IMR-90 (cell line): ENCODE measurements at regions not wholly inside any gene's neighbourhood (a gene's known extent, or its start where the extent isn't known, plus 50 kb on each side); places are given as distances from the start of the nearest gene placed in this dataset.

Experiments
- ATAC-seq: fragments of 200-7000 bp; cut with Tn5 transposase; 2 replicates; pipeline ENCODE4 v1.9.1; 2020; ENCODE audit warnings: low read depth, mild to moderate bottlenecking, moderate library complexity
- BruUV-seq: library from RNA; stranded (reverse); fragments of 400-500 nt; replicated peaks from 2 replicates; lab custom pipeline; 2021; lab: Mats Ljungman, UMichigan
- CTCF ChIA-PET: fragments of 300-600 bp; formaldehyde crosslinking; extraction: SDS; loops from one replicate; lab custom pipeline; 2021; ENCODE audit warnings: antibody characterized with exemption; lab: Yijun Ruan, JAX
- POLR2A ChIA-PET: fragments of 300-600 bp; sonication (Branson Sonifier 250); formaldehyde crosslinking; loops from one replicate; lab custom pipeline; 2022; ENCODE audit warnings: antibody characterized with exemption; ENCODE audit not compliant: unreplicated experiment; lab: Charles Lee
- DNase-seq: peaks from one replicate; pipeline ENCODE4 v3.0.0; 2013
- H2AFZ ChIP-seq: replicated peaks from 2 replicates; pipeline ENCODE3; 2013; ENCODE audit warnings: low read length, mild to moderate bottlenecking; ENCODE audit not compliant: poor library complexity
- H2AK5ac ChIP-seq: 2 replicates; pipeline ENCODE4 v1.6.1; 2013; ENCODE audit warnings: low read depth, low read length, inconsistent platforms
- H2AK9ac ChIP-seq: replicated peaks from 2 replicates; pipeline ENCODE3; 2013; ENCODE audit warnings: mild to moderate bottlenecking, low read depth, low read length, moderate library complexity; ENCODE audit not compliant: poor library complexity
- H2BK120ac ChIP-seq: 2 replicates; pipeline ENCODE4 v1.6.1; 2013; ENCODE audit warnings: low read depth, low read length, inconsistent platforms
- H2BK15ac ChIP-seq: 3 replicates; pipeline ENCODE4 v1.6.1; 2013; ENCODE audit warnings: low read depth, low read length, inconsistent platforms
- H2BK20ac ChIP-seq: 2 replicates; pipeline ENCODE4 v1.6.1; 2013; ENCODE audit warnings: low read depth, mild to moderate bottlenecking, inconsistent platforms, low read length, moderate library complexity
- H2BK5ac ChIP-seq: 2 replicates; pipeline ENCODE4 v1.6.1; 2013; ENCODE audit warnings: mild to moderate bottlenecking, low read depth, low read length, inconsistent platforms; ENCODE audit not compliant: poor library complexity, severe bottlenecking
- H3K14ac ChIP-seq: replicated peaks from 2 replicates; pipeline ENCODE4 v1.6.1; 2013; ENCODE audit warnings: low read depth, low read length, inconsistent platforms
- H3K18ac ChIP-seq: 2 replicates; pipeline ENCODE4 v1.6.1; 2013; ENCODE audit warnings: low read depth, low read length, control low read depth
- H3K23ac ChIP-seq: 2 replicates; pipeline ENCODE4 v1.6.1; 2013; ENCODE audit warnings: low read depth, low read length, inconsistent platforms
- H3K27ac ChIP-seq: 2 replicates; pipeline ENCODE4 v1.5.1; 2013; ENCODE audit warnings: mild to moderate bottlenecking, control low read depth, low read length; ENCODE audit not compliant: insufficient read depth
- H3K27me3 ChIP-seq: 2 replicates; pipeline ENCODE4 v1.6.1; 2013; ENCODE audit warnings: low read length; ENCODE audit not compliant: control insufficient read depth, insufficient read depth
- H3K36me3 ChIP-seq: 2 replicates; pipeline ENCODE4 v1.6.1; 2013; ENCODE audit warnings: low read length, mixed read lengths; ENCODE audit not compliant: control insufficient read depth, insufficient read depth
- H3K4ac ChIP-seq: 2 replicates; pipeline ENCODE4 v1.6.1; 2013; ENCODE audit warnings: low read depth, low read length, inconsistent platforms
- H3K4me1 ChIP-seq: 2 replicates; pipeline ENCODE4 v1.6.1; 2013; ENCODE audit warnings: low read length, mixed read lengths; ENCODE audit not compliant: control insufficient read depth, insufficient read depth
- H3K4me2 ChIP-seq: 2 replicates; pipeline ENCODE4 v1.6.1; 2013; ENCODE audit warnings: low read depth, mild to moderate bottlenecking, control low read depth, low read length, moderate library complexity
- H3K4me3 ChIP-seq: 2 replicates; pipeline ENCODE4 v1.5.1; 2013; ENCODE audit warnings: low read depth, mild to moderate bottlenecking, control low read depth, low read length, moderate library complexity; ENCODE audit not compliant: insufficient read depth
- H3K56ac ChIP-seq: 2 replicates; pipeline ENCODE4 v1.6.1; 2013; ENCODE audit warnings: low read length, inconsistent platforms; ENCODE audit not compliant: insufficient read depth; ENCODE audit errors: extremely low read depth
- H3K79me1 ChIP-seq, 2 experiments: 2 replicates each; pipeline ENCODE4 v1.6.1; 2013; ENCODE audit warnings: low read length in 2 of 2, inconsistent platforms in 1 of 2, low read depth in 1 of 2
- H3K9ac ChIP-seq: 2 replicates; pipeline ENCODE4 v1.6.1; 2013; ENCODE audit warnings: low read depth, low read length, control low read depth
- H3K9me1 ChIP-seq: 2 replicates; pipeline ENCODE4 v1.6.1; 2013; ENCODE audit warnings: low read length, inconsistent platforms; ENCODE audit not compliant: insufficient read depth
- H3K9me3 ChIP-seq: 2 replicates; pipeline ENCODE4 v1.6.1; 2013; ENCODE audit warnings: low read length; ENCODE audit not compliant: control insufficient read depth, insufficient read depth
- H4K20me1 ChIP-seq: 2 replicates; pipeline ENCODE4 v1.6.1; 2013; ENCODE audit warnings: low read length, inconsistent platforms; ENCODE audit not compliant: insufficient read depth
- H4K5ac ChIP-seq: 2 replicates; pipeline ENCODE4 v1.6.1; 2013; ENCODE audit warnings: mild to moderate bottlenecking, low read depth, low read length, control low read depth
- H4K8ac ChIP-seq, 2 experiments: 2 replicates each; pipeline ENCODE4 v1.6.1; 2013; ENCODE audit warnings: low read depth in 2 of 2, low read length in 2 of 2, control low read depth in 1 of 2, inconsistent platforms in 1 of 2
- H4K91ac ChIP-seq: 2 replicates; pipeline ENCODE4 v1.6.1; 2013; ENCODE audit warnings: low read depth, low read length, inconsistent platforms; ENCODE audit not compliant: insufficient read depth
- BHLHE40 ChIP-seq: fragments of 150-350 bp; IDR thresholded peaks from 2 replicates; pipeline ENCODE4 v1.6.1; 2016; ENCODE audit warnings: mild to moderate bottlenecking, low read depth, low read length
- CEBPB ChIP-seq: IDR thresholded peaks from 2 replicates; pipeline ENCODE4 v1.6.1; 2012; ENCODE audit warnings: low read depth, low read length, improper control_type of control experiment
- CHD1 ChIP-seq: IDR thresholded peaks from 2 replicates; pipeline ENCODE4 v1.6.1; 2012; ENCODE audit warnings: low read depth, low read length, improper control_type of control experiment
- CTCF ChIP-seq: conservative IDR thresholded peaks from 2 replicates; pipeline ENCODE4 v1.5.1; 2012; ENCODE audit warnings: mild to moderate bottlenecking, low read depth, low read length, improper control_type of control experiment
- ELK1 ChIP-seq: fragments of 150-350 bp; IDR thresholded peaks from 2 replicates; pipeline ENCODE4 v1.6.1; 2016; ENCODE audit warnings: low read depth, mild to moderate bottlenecking, low read length, moderate library complexity, borderline replicate concordance
- FOS ChIP-seq: fragments of 150-350 bp; IDR thresholded peaks from 2 replicates; pipeline ENCODE4 v1.6.1; 2016; ENCODE audit warnings: low read depth, low read length
- MAFK ChIP-seq: IDR thresholded peaks from 2 replicates; pipeline ENCODE4 v1.6.1; 2012; ENCODE audit warnings: low read depth, low read length, improper control_type of control experiment
- MAZ ChIP-seq: IDR thresholded peaks from 2 replicates; pipeline ENCODE4 v1.6.1; 2012; ENCODE audit warnings: low read depth, mild to moderate bottlenecking, low read length, improper control_type of control experiment, moderate library complexity, borderline replicate concordance
- MXI1 ChIP-seq: IDR thresholded peaks from 2 replicates; pipeline ENCODE4 v1.6.1; 2012; ENCODE audit warnings: low read depth, mild to moderate bottlenecking, low read length, moderate library complexity, borderline replicate concordance
- NFE2L2 ChIP-seq: fragments of 150-350 bp; IDR thresholded peaks from 2 replicates; pipeline ENCODE4 v1.6.1; 2016; ENCODE audit warnings: low read depth, mild to moderate bottlenecking, low read length
- POLR2A ChIP-seq: IDR thresholded peaks from 2 replicates; pipeline ENCODE4 v1.6.1; 2012; ENCODE audit warnings: mild to moderate bottlenecking, low read depth, low read length
- RAD21 ChIP-seq: IDR thresholded peaks from 2 replicates; pipeline ENCODE4 v1.6.1; 2012; ENCODE audit warnings: low read length, improper control_type of control experiment
- RCOR1 ChIP-seq: IDR thresholded peaks from 2 replicates; pipeline ENCODE4 v1.6.1; 2012; ENCODE audit warnings: mild to moderate bottlenecking, low read length, improper control_type of control experiment; ENCODE audit not compliant: insufficient replicate concordance
- RFX5 ChIP-seq: IDR thresholded peaks from 2 replicates; pipeline ENCODE4 v1.8.0; 2012; ENCODE audit warnings: low read depth, mild to moderate bottlenecking, low read length, moderate library complexity
- SMC3 ChIP-seq: fragments of 150-350 bp; IDR thresholded peaks from 2 replicates; pipeline ENCODE4 v1.6.1; 2016; ENCODE audit warnings: low read depth, mild to moderate bottlenecking, antibody characterized with exemption, low read length, moderate library complexity
- WGBS, 2 experiments: methylation state at CpG; one replicate each; pipeline versions ENCODE4 v1.1.5 to v1.1.7; 2013; ENCODE audit warnings: missing lambda C conversion rate in 2 of 2; ENCODE audit not compliant: insufficient read length in 1 of 2; ENCODE audit errors: extremely low coverage in 2 of 2; 5-methylcytosine and 5-hydroxymethylcytosine counted together
- dilution Hi-C: fragments of 300-500 bp; cut with HindIII; formaldehyde crosslinking; loops from one replicate; pipeline ENCODE4 v1.14.3; 2018; ENCODE audit warnings: low sequenced_read_pairs; ENCODE audit not compliant: unreplicated experiment
- in situ Hi-C: fragments of 300-500 bp; cut with MboI; formaldehyde crosslinking; loops from 3 replicates; pipeline ENCODE4 v1.14.3; 2019; ENCODE audit warnings: low sequenced_read_pairs, inconsistent platforms, mixed read lengths
- intact Hi-C: fragments of 100-400 bp; cut with micrococcal nuclease; formaldehyde crosslinking; loops from 2 replicates; pipeline ENCODE4 v1.10.0; 2022
- TF ChIP-seq, protein P1 (sequence below): fragments of 150-350 bp; IDR thresholded peaks from 2 replicates; pipeline ENCODE4 v1.6.1; 2017; ENCODE audit warnings: mild to moderate bottlenecking, antibody characterized with exemption, low read length, low read depth

GRCh38 chr18:30175061-30175574 is 867.4 kb downstream of the DSC3 start:
- no TSS peak for BruUV-seq
- dilution Hi-C loops: no loop called here
- POLR2A ChIA-PET: no interaction called here

More at GRCh38 chr18:30175061-30175574, 867.4 kb downstream of the DSC3 start:
- Histone ChIP-seq H3K23ac (no peak overlapping the region), H2AK9ac (no peak overlapping the region), H3K9ac (no peak overlapping the region), H3K36me3 (no peaks in the 10 kb centered on the region), H3K4me3 (no peak overlapping the region), H3K79me1 (no peaks in the 10 kb centered on the region), H3K14ac (no peak overlapping the region), H2BK120ac (no peak overlapping the region), H4K91ac (no peak overlapping the region), H4K20me1 (no peaks in the 10 kb centered on the region), H2BK5ac (no peak overlapping the region), H2AK5ac (no peak overlapping the region), H3K18ac (no peak overlapping the region), H2BK20ac (no peak overlapping the region), H3K9me3 (peaks cover 11% of the 10 kb centered on the region), H3K9me1 (no peaks in the 10 kb centered on the region), H3K56ac (no peak overlapping the region), H3K27ac (no peak overlapping the region), H3K27me3 (no peaks in the 10 kb centered on the region), H2AFZ (no peak overlapping the region), H4K8ac (no peak overlapping the region), H4K5ac (no peak overlapping the region), H2BK15ac (no peak overlapping the region), H3K4me1 (no peaks in the 10 kb centered on the region), H3K4me2 (no peak overlapping the region), H3K4ac (no peak overlapping the region)
- in situ Hi-C loops: no loop called here
- ATAC-seq (no peak), DNase-seq (no peak)
- CTCF ChIA-PET: no interaction called here
- intact Hi-C loops: no loop called here
- no peak for TF ChIP-seq SMC3
- no peak for TF ChIP-seq MXI1
- no peak for TF ChIP-seq RCOR1
- TF ChIP-seq FOS: no peak
- no peak for TF ChIP-seq CHD1
- no peak for TF ChIP-seq BHLHE40
- no peak for TF ChIP-seq ELK1
- TF ChIP-seq CEBPB: no peak
- TF ChIP-seq POLR2A: no peak
- TF ChIP-seq CTCF: no peak
- TF ChIP-seq MAFK: no peak
- no peak for TF ChIP-seq RAD21
- TF ChIP-seq, protein P1, sequence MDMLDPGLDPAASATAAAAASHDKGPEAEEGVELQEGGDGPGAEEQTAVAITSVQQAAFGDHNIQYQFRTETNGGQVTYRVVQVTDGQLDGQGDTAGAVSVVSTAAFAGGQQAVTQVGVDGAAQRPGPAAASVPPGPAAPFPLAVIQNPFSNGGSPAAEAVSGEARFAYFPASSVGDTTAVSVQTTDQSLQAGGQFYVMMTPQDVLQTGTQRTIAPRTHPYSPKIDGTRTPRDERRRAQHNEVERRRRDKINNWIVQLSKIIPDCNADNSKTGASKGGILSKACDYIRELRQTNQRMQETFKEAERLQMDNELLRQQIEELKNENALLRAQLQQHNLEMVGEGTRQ: no peak
- TF ChIP-seq MAZ: no peak
- TF ChIP-seq NFE2L2: no peak
- no peak for TF ChIP-seq RFX5
- whole genome bisulfite sequencing, 2 experiments: 89% methylated on average over 16 of the region's 52 CpGs; no CpG with 5 or more reads in 1 of the 2 experiments
